Activated naive CD4-positive, alpha-beta T cell treated with Interleukin-2 at 50 U/mL for 16 hours (primary cell): ENCODE measurements at regions not wholly inside any gene's neighbourhood (a gene's known extent, or its start where the extent isn't known, plus 50 kb on each side); places are given as distances from the start of the nearest gene placed in this dataset.

Experiments used
- DNase-seq: peaks from one replicate; pipeline ENCODE4 v3.0.0-alpha.2; 2020

- DNase-seq, result no peak
Measured at GRCh38 chr20:39658662-39659409, 696.7 kb downstream of the DHX35 start.

GRCh38 chr20:39654171-39654570 lies 692.0 kb downstream of the DHX35 start:
- DNase-seq, result no peak

GRCh38 chr20:39651645-39652325 lies 689.6 kb downstream of the DHX35 start:
- no peak for DNase-seq

GRCh38 chr20:39646874-39647413 lies 684.8 kb downstream of the DHX35 start:
- no peak for DNase-seq

GRCh38 chr20:39645131-39645530 lies 683.0 kb downstream of the DHX35 start:
- no peak for DNase-seq

- DNase-seq, result no peak
Measured at GRCh38 chr20:39643292-39643691, 681.1 kb downstream of the DHX35 start.

GRCh38 chr20:39641423-39641822 lies 679.3 kb downstream of the DHX35 start:
- no peak for DNase-seq

- DNase-seq, result no peak
Measured at GRCh38 chr20:39640147-39640546, 678.0 kb downstream of the DHX35 start.

- DNase-seq, result no peak
Measured at GRCh38 chr20:39638731-39639130, 676.6 kb downstream of the DHX35 start.

GRCh38 chr20:39633689-39634088 lies 671.5 kb downstream of the DHX35 start:
- DNase-seq, result no peak

- DNase-seq, result no peak
Measured at GRCh38 chr20:39632757-39633156, 670.6 kb downstream of the DHX35 start.

GRCh38 chr20:39632176-39632575 lies 670.0 kb downstream of the DHX35 start:
- no peak for DNase-seq

- DNase-seq, result no peak
Measured at GRCh38 chr20:39631557-39631956, 669.4 kb downstream of the DHX35 start.

- DNase-seq, result no peak
Measured at GRCh38 chr20:39630215-39630908, 668.2 kb downstream of the DHX35 start.

GRCh38 chr20:39627765-39628164 lies 665.6 kb downstream of the DHX35 start:
- no peak for DNase-seq

- no peak for DNase-seq
Measured at GRCh38 chr20:39624316-39624715, 662.2 kb downstream of the DHX35 start.

GRCh38 chr20:39623584-39624234 lies 661.6 kb downstream of the DHX35 start:
- DNase-seq, result no peak

- DNase-seq, result no peak
Measured at GRCh38 chr20:39619271-39619785, 657.2 kb downstream of the DHX35 start.

- DNase-seq, result no peak
Measured at GRCh38 chr20:39611901-39612300, 649.8 kb downstream of the DHX35 start.

- no peak for DNase-seq
Measured at GRCh38 chr20:39607141-39607540, 645.0 kb downstream of the DHX35 start.

GRCh38 chr20:39605908-39606307 lies 643.8 kb downstream of the DHX35 start:
- DNase-seq, result no peak

- DNase-seq, result no peak
Measured at GRCh38 chr20:39605361-39605760, 643.2 kb downstream of the DHX35 start.

- DNase-seq, result no peak
Measured at GRCh38 chr20:39603219-39603618, 641.1 kb downstream of the DHX35 start.
